ENCODE measurements at regions not wholly inside any gene's neighbourhood (a gene's known extent, or its start where the extent isn't known, plus 50 kb on each side); places are given as distances from the start of the nearest gene placed in this dataset.
A peak's percentile ranks its signal among the peaks of the same experiment; 100 is the strongest.

- Histone ChIP-seq H3K14ac (replicated peaks; ENCODE audit: low read depth, low read length) (no peak overlapping the region), H2AK9ac (replicated peaks; ENCODE audit: low read depth, low read length, poor library complexity) (no peak overlapping the region), H3K27me3 (ENCODE audit: control insufficient read depth, insufficient read depth, low read length) (no peaks in the 10 kb centered on the region), H3K18ac (ENCODE audit: low read depth, low read length) (no peak overlapping the region), H4K8ac (ENCODE audit: low read depth in 2 of 2, low read length in 2 of 2) (no peak overlapping the region), H2BK15ac (ENCODE audit: low read depth, low read length) (no peak overlapping the region), H3K9ac (ENCODE audit: low read depth, low read length) (no peak overlapping the region), H2BK120ac (ENCODE audit: low read depth, low read length) (no peak overlapping the region), H3K27ac (ENCODE audit: insufficient read depth, low read length) (no peak overlapping the region), H3K4me3 (ENCODE audit: insufficient read depth, low read depth, low read length) (no peak overlapping the region), H3K23ac (ENCODE audit: low read depth, low read length) (no peak overlapping the region), H4K91ac (ENCODE audit: insufficient read depth, low read depth, low read length) (no peak overlapping the region), H3K36me3 (ENCODE audit: control insufficient read depth, insufficient read depth, low read length) (no peaks in the 10 kb centered on the region), H2AFZ (replicated peaks; ENCODE audit: low read length, poor library complexity) (no peak overlapping the region), H2BK5ac (ENCODE audit: low read depth, low read length, poor library complexity, severe bottlenecking) (no peak overlapping the region), H3K4ac (ENCODE audit: low read depth, low read length) (no peak overlapping the region), H2BK20ac (ENCODE audit: low read depth, low read length) (no peak overlapping the region), H3K9me1 (ENCODE audit: insufficient read depth, low read length) (no peaks in the 10 kb centered on the region; the same call in 1 of the 2 replicates), H3K79me1 (ENCODE audit: low read depth in 1 of 2, low read length in 2 of 2) (no peaks in the 10 kb centered on the region), H3K4me2 (ENCODE audit: low read depth, low read length) (no peak overlapping the region), H2AK5ac (ENCODE audit: low read depth, low read length) (no peak overlapping the region), H4K20me1 (ENCODE audit: insufficient read depth, low read length) (no peaks in the 10 kb centered on the region), H3K56ac (ENCODE audit: extremely low read depth, insufficient read depth, low read length) (no peak overlapping the region), H3K9me3 (ENCODE audit: control insufficient read depth, insufficient read depth, low read length) (no peaks in the 10 kb centered on the region), H4K5ac (ENCODE audit: low read depth, low read length) (no peak overlapping the region), H3K4me1 (ENCODE audit: control insufficient read depth, insufficient read depth, low read length) (peaks cover 7% of the 10 kb centered on the region)
- TF ChIP-seq MAFK (IDR thresholded peaks at IDR 0.05; ENCODE audit: low read depth, low read length) (peak; percentile 81), CEBPB (IDR thresholded peaks at IDR 0.05; ENCODE audit: low read depth, low read length) (no peak)
- ATAC-seq (ENCODE audit: low read depth) = no peak
- CTCF ChIA-PET = no interaction called here
- intact Hi-C loops (cut with micrococcal nuclease) = no loop called here
- dilution Hi-C loops (cut with HindIII; ENCODE audit: low sequenced_read_pairs, unreplicated experiment) = no loop called here
- BruUV-seq (replicated peaks) = no TSS peak
- POLR2A ChIA-PET (ENCODE audit: unreplicated experiment) = no interaction called here
- DNase-seq = no peak
- WGBS, 2 experiments (ENCODE audit: extremely low coverage in 2 of 2, insufficient read length in 1 of 2) = no CpG with 5 or more reads among the region's 4 CpGs
- in situ Hi-C loops (cut with MboI; ENCODE audit: low sequenced_read_pairs) = no loop called here
Observed at GRCh38 chr11:19617696-19618523, 94.7 kb upstream of the NAV2 start.
